IMR-90 (cell line): ENCODE measurements at regions not wholly inside any gene's neighbourhood (a gene's known extent, or its start where the extent isn't known, plus 50 kb on each side); places are given as distances from the start of the nearest gene placed in this dataset.

Experiments used
- ATAC-seq: fragments of 200-7000 bp; cut with Tn5 transposase; 2 replicates; pipeline ENCODE4 v1.9.1; 2020; ENCODE audit warnings: low read depth, mild to moderate bottlenecking, moderate library complexity
- BruUV-seq: library from RNA; stranded (reverse); fragments of 400-500 nt; replicated peaks from 2 replicates; lab custom pipeline; 2021; lab: Mats Ljungman, UMichigan
- CTCF ChIA-PET: fragments of 300-600 bp; formaldehyde crosslinking; extraction: SDS; loops from one replicate; lab custom pipeline; 2021; ENCODE audit warnings: antibody characterized with exemption; lab: Yijun Ruan, JAX
- POLR2A ChIA-PET: fragments of 300-600 bp; sonication (Branson Sonifier 250); formaldehyde crosslinking; loops from one replicate; lab custom pipeline; 2022; ENCODE audit warnings: antibody characterized with exemption; ENCODE audit not compliant: unreplicated experiment; lab: Charles Lee
- DNase-seq: peaks from one replicate; pipeline ENCODE4 v3.0.0; 2013
- H2AFZ ChIP-seq: replicated peaks from 2 replicates; pipeline ENCODE3; 2013; ENCODE audit warnings: low read length, mild to moderate bottlenecking; ENCODE audit not compliant: poor library complexity
- H2AK5ac ChIP-seq: 2 replicates; pipeline ENCODE4 v1.6.1; 2013; ENCODE audit warnings: low read depth, low read length, inconsistent platforms
- H2AK9ac ChIP-seq: replicated peaks from 2 replicates; pipeline ENCODE3; 2013; ENCODE audit warnings: mild to moderate bottlenecking, low read depth, low read length, moderate library complexity; ENCODE audit not compliant: poor library complexity
- H2BK120ac ChIP-seq: 2 replicates; pipeline ENCODE4 v1.6.1; 2013; ENCODE audit warnings: low read depth, low read length, inconsistent platforms
- H2BK15ac ChIP-seq: 3 replicates; pipeline ENCODE4 v1.6.1; 2013; ENCODE audit warnings: low read depth, low read length, inconsistent platforms
- H2BK20ac ChIP-seq: 2 replicates; pipeline ENCODE4 v1.6.1; 2013; ENCODE audit warnings: low read depth, mild to moderate bottlenecking, inconsistent platforms, low read length, moderate library complexity
- H2BK5ac ChIP-seq: 2 replicates; pipeline ENCODE4 v1.6.1; 2013; ENCODE audit warnings: mild to moderate bottlenecking, low read depth, low read length, inconsistent platforms; ENCODE audit not compliant: poor library complexity, severe bottlenecking
- H3K14ac ChIP-seq: replicated peaks from 2 replicates; pipeline ENCODE4 v1.6.1; 2013; ENCODE audit warnings: low read depth, low read length, inconsistent platforms
- H3K18ac ChIP-seq: 2 replicates; pipeline ENCODE4 v1.6.1; 2013; ENCODE audit warnings: low read depth, low read length, control low read depth
- H3K23ac ChIP-seq: 2 replicates; pipeline ENCODE4 v1.6.1; 2013; ENCODE audit warnings: low read depth, low read length, inconsistent platforms
- H3K27ac ChIP-seq: 2 replicates; pipeline ENCODE4 v1.5.1; 2013; ENCODE audit warnings: mild to moderate bottlenecking, control low read depth, low read length; ENCODE audit not compliant: insufficient read depth
- H3K27me3 ChIP-seq: 2 replicates; pipeline ENCODE4 v1.6.1; 2013; ENCODE audit warnings: low read length; ENCODE audit not compliant: control insufficient read depth, insufficient read depth
- H3K36me3 ChIP-seq: 2 replicates; pipeline ENCODE4 v1.6.1; 2013; ENCODE audit warnings: low read length, mixed read lengths; ENCODE audit not compliant: control insufficient read depth, insufficient read depth
- H3K4ac ChIP-seq: 2 replicates; pipeline ENCODE4 v1.6.1; 2013; ENCODE audit warnings: low read depth, low read length, inconsistent platforms
- H3K4me1 ChIP-seq: 2 replicates; pipeline ENCODE4 v1.6.1; 2013; ENCODE audit warnings: low read length, mixed read lengths; ENCODE audit not compliant: control insufficient read depth, insufficient read depth
- H3K4me2 ChIP-seq: 2 replicates; pipeline ENCODE4 v1.6.1; 2013; ENCODE audit warnings: low read depth, mild to moderate bottlenecking, control low read depth, low read length, moderate library complexity
- H3K4me3 ChIP-seq: 2 replicates; pipeline ENCODE4 v1.5.1; 2013; ENCODE audit warnings: low read depth, mild to moderate bottlenecking, control low read depth, low read length, moderate library complexity; ENCODE audit not compliant: insufficient read depth
- H3K56ac ChIP-seq: 2 replicates; pipeline ENCODE4 v1.6.1; 2013; ENCODE audit warnings: low read length, inconsistent platforms; ENCODE audit not compliant: insufficient read depth; ENCODE audit errors: extremely low read depth
- H3K79me1 ChIP-seq, 2 experiments: 2 replicates each; pipeline ENCODE4 v1.6.1; 2013; ENCODE audit warnings: low read length in 2 of 2, inconsistent platforms in 1 of 2, low read depth in 1 of 2
- H3K9ac ChIP-seq: 2 replicates; pipeline ENCODE4 v1.6.1; 2013; ENCODE audit warnings: low read depth, low read length, control low read depth
- H3K9me1 ChIP-seq: 2 replicates; pipeline ENCODE4 v1.6.1; 2013; ENCODE audit warnings: low read length, inconsistent platforms; ENCODE audit not compliant: insufficient read depth
- H3K9me3 ChIP-seq: 2 replicates; pipeline ENCODE4 v1.6.1; 2013; ENCODE audit warnings: low read length; ENCODE audit not compliant: control insufficient read depth, insufficient read depth
- H4K20me1 ChIP-seq: 2 replicates; pipeline ENCODE4 v1.6.1; 2013; ENCODE audit warnings: low read length, inconsistent platforms; ENCODE audit not compliant: insufficient read depth
- H4K5ac ChIP-seq: 2 replicates; pipeline ENCODE4 v1.6.1; 2013; ENCODE audit warnings: mild to moderate bottlenecking, low read depth, low read length, control low read depth
- H4K8ac ChIP-seq, 2 experiments: 2 replicates each; pipeline ENCODE4 v1.6.1; 2013; ENCODE audit warnings: low read depth in 2 of 2, low read length in 2 of 2, control low read depth in 1 of 2, inconsistent platforms in 1 of 2
- H4K91ac ChIP-seq: 2 replicates; pipeline ENCODE4 v1.6.1; 2013; ENCODE audit warnings: low read depth, low read length, inconsistent platforms; ENCODE audit not compliant: insufficient read depth
- BHLHE40 ChIP-seq: fragments of 150-350 bp; IDR thresholded peaks from 2 replicates; pipeline ENCODE4 v1.6.1; 2016; ENCODE audit warnings: mild to moderate bottlenecking, low read depth, low read length
- CEBPB ChIP-seq: IDR thresholded peaks from 2 replicates; pipeline ENCODE4 v1.6.1; 2012; ENCODE audit warnings: low read depth, low read length, improper control_type of control experiment
- CHD1 ChIP-seq: IDR thresholded peaks from 2 replicates; pipeline ENCODE4 v1.6.1; 2012; ENCODE audit warnings: low read depth, low read length, improper control_type of control experiment
- FOS ChIP-seq: fragments of 150-350 bp; IDR thresholded peaks from 2 replicates; pipeline ENCODE4 v1.6.1; 2016; ENCODE audit warnings: low read depth, low read length
- MAFK ChIP-seq: IDR thresholded peaks from 2 replicates; pipeline ENCODE4 v1.6.1; 2012; ENCODE audit warnings: low read depth, low read length, improper control_type of control experiment
- MAZ ChIP-seq: IDR thresholded peaks from 2 replicates; pipeline ENCODE4 v1.6.1; 2012; ENCODE audit warnings: low read depth, mild to moderate bottlenecking, low read length, improper control_type of control experiment, moderate library complexity, borderline replicate concordance
- MXI1 ChIP-seq: IDR thresholded peaks from 2 replicates; pipeline ENCODE4 v1.6.1; 2012; ENCODE audit warnings: low read depth, mild to moderate bottlenecking, low read length, moderate library complexity, borderline replicate concordance
- NFE2L2 ChIP-seq: fragments of 150-350 bp; IDR thresholded peaks from 2 replicates; pipeline ENCODE4 v1.6.1; 2016; ENCODE audit warnings: low read depth, mild to moderate bottlenecking, low read length
- POLR2A ChIP-seq: IDR thresholded peaks from 2 replicates; pipeline ENCODE4 v1.6.1; 2012; ENCODE audit warnings: mild to moderate bottlenecking, low read depth, low read length
- RAD21 ChIP-seq: IDR thresholded peaks from 2 replicates; pipeline ENCODE4 v1.6.1; 2012; ENCODE audit warnings: low read length, improper control_type of control experiment
- RCOR1 ChIP-seq: IDR thresholded peaks from 2 replicates; pipeline ENCODE4 v1.6.1; 2012; ENCODE audit warnings: mild to moderate bottlenecking, low read length, improper control_type of control experiment; ENCODE audit not compliant: insufficient replicate concordance
- RFX5 ChIP-seq: IDR thresholded peaks from 2 replicates; pipeline ENCODE4 v1.8.0; 2012; ENCODE audit warnings: low read depth, mild to moderate bottlenecking, low read length, moderate library complexity
- SMC3 ChIP-seq: fragments of 150-350 bp; IDR thresholded peaks from 2 replicates; pipeline ENCODE4 v1.6.1; 2016; ENCODE audit warnings: low read depth, mild to moderate bottlenecking, antibody characterized with exemption, low read length, moderate library complexity
- WGBS, 2 experiments: methylation state at CpG; one replicate each; pipeline versions ENCODE4 v1.1.5 to v1.1.7; 2013; ENCODE audit warnings: missing lambda C conversion rate in 2 of 2; ENCODE audit not compliant: insufficient read length in 1 of 2; ENCODE audit errors: extremely low coverage in 2 of 2; 5-methylcytosine and 5-hydroxymethylcytosine counted together
- dilution Hi-C: fragments of 300-500 bp; cut with HindIII; formaldehyde crosslinking; loops from one replicate; pipeline ENCODE4 v1.14.3; 2018; ENCODE audit warnings: low sequenced_read_pairs; ENCODE audit not compliant: unreplicated experiment
- in situ Hi-C: fragments of 300-500 bp; cut with MboI; formaldehyde crosslinking; loops from 3 replicates; pipeline ENCODE4 v1.14.3; 2019; ENCODE audit warnings: low sequenced_read_pairs, inconsistent platforms, mixed read lengths
- intact Hi-C: fragments of 100-400 bp; cut with micrococcal nuclease; formaldehyde crosslinking; loops from 2 replicates; pipeline ENCODE4 v1.10.0; 2022
- TF ChIP-seq, protein P1 (sequence below): fragments of 150-350 bp; IDR thresholded peaks from 2 replicates; pipeline ENCODE4 v1.6.1; 2016; ENCODE audit warnings: low read depth, mild to moderate bottlenecking, low read length, moderate library complexity, borderline replicate concordance
- TF ChIP-seq, protein P2 (sequence below): fragments of 150-350 bp; IDR thresholded peaks from 2 replicates; pipeline ENCODE4 v1.6.1; 2017; ENCODE audit warnings: mild to moderate bottlenecking, antibody characterized with exemption, low read length, low read depth
- TF ChIP-seq, protein P3 (sequence below): conservative IDR thresholded peaks from 2 replicates; pipeline ENCODE4 v1.5.1; 2012; ENCODE audit warnings: mild to moderate bottlenecking, low read depth, low read length, improper control_type of control experiment

DNA sequence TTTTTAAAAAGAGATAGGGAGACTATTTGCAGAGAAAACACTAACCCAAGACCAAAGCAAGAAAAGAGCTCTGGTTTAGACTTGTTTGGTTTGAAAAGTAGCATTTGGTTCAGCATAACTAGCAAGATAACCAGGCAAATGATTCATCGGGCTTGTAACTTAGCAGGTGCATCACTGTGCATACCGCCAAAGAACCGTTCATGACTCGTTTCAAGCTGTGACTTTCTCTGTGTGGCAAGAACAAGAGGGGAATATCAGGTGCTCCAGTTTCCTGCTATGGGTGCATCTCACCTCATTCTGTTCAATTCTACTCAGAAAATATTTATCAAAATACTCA, 244.9 kb downstream of the ETAA1 start:
- no peak overlapping the region for H3K56ac ChIP-seq

More for the DNA sequence above, 244.9 kb downstream of the ETAA1 start:
- no peak overlapping the region for H2BK15ac ChIP-seq
- no peak overlapping the region for H3K18ac ChIP-seq
- H3K36me3 ChIP-seq = no peaks in the 10 kb centered on the region
- no peak overlapping the region for H2BK120ac ChIP-seq
- dilution Hi-C loops = no loop called here
- no peak overlapping the region for H3K4me3 ChIP-seq
- intact Hi-C loops = no loop called here
- H2BK20ac ChIP-seq = no peak overlapping the region
- H3K14ac ChIP-seq = no peak overlapping the region
- no peak overlapping the region for H4K5ac ChIP-seq
- no peak overlapping the region for H3K27ac ChIP-seq
- no peak overlapping the region for H2AK5ac ChIP-seq
- ATAC-seq (no peak), DNase-seq (peak; percentile 73)
- BruUV-seq = no TSS peak
- no peaks in the 10 kb centered on the region; the same call in 1 of the 2 replicates for H3K4me1 ChIP-seq
- no peaks in the 10 kb centered on the region for H3K27me3 ChIP-seq
- H3K9me3 ChIP-seq = peaks cover 5% of the 10 kb centered on the region; the same call in 1 of the 2 replicates
- no peaks in the 10 kb centered on the region for H3K79me1 ChIP-seq
- in situ Hi-C loops = loop anchor here (10.0 to 25.0 kb wide), 3 partner anchors 405 to 1207 kb away; partner anchors contain the start of gene MEIS1
- ChIA-PET POLR2A (no interaction called here), CTCF (no interaction called here)
- no peak overlapping the region for H2AK9ac ChIP-seq
- no peak overlapping the region for H3K4ac ChIP-seq
- no peak overlapping the region for H2AFZ ChIP-seq
- H3K4me2 ChIP-seq = no peak overlapping the region
- no peak overlapping the region for H4K8ac ChIP-seq
- no peak for TF ChIP-seq CEBPB
- no peak for TF ChIP-seq NFE2L2
- no peak for TF ChIP-seq BHLHE40
- no peak for TF ChIP-seq POLR2A
- no peak for TF ChIP-seq CHD1
- TF ChIP-seq MAFK = no peak
- TF ChIP-seq MAZ = no peak
- no peak for TF ChIP-seq RAD21
- no peak for TF ChIP-seq FOS
- no peak for TF ChIP-seq RFX5
- TF ChIP-seq, protein P1, sequence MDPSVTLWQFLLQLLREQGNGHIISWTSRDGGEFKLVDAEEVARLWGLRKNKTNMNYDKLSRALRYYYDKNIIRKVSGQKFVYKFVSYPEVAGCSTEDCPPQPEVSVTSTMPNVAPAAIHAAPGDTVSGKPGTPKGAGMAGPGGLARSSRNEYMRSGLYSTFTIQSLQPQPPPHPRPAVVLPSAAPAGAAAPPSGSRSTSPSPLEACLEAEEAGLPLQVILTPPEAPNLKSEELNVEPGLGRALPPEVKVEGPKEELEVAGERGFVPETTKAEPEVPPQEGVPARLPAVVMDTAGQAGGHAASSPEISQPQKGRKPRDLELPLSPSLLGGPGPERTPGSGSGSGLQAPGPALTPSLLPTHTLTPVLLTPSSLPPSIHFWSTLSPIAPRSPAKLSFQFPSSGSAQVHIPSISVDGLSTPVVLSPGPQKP = no peak
- no peak for TF ChIP-seq SMC3
- TF ChIP-seq, protein P2, sequence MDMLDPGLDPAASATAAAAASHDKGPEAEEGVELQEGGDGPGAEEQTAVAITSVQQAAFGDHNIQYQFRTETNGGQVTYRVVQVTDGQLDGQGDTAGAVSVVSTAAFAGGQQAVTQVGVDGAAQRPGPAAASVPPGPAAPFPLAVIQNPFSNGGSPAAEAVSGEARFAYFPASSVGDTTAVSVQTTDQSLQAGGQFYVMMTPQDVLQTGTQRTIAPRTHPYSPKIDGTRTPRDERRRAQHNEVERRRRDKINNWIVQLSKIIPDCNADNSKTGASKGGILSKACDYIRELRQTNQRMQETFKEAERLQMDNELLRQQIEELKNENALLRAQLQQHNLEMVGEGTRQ = no peak
- TF ChIP-seq, protein P3, sequence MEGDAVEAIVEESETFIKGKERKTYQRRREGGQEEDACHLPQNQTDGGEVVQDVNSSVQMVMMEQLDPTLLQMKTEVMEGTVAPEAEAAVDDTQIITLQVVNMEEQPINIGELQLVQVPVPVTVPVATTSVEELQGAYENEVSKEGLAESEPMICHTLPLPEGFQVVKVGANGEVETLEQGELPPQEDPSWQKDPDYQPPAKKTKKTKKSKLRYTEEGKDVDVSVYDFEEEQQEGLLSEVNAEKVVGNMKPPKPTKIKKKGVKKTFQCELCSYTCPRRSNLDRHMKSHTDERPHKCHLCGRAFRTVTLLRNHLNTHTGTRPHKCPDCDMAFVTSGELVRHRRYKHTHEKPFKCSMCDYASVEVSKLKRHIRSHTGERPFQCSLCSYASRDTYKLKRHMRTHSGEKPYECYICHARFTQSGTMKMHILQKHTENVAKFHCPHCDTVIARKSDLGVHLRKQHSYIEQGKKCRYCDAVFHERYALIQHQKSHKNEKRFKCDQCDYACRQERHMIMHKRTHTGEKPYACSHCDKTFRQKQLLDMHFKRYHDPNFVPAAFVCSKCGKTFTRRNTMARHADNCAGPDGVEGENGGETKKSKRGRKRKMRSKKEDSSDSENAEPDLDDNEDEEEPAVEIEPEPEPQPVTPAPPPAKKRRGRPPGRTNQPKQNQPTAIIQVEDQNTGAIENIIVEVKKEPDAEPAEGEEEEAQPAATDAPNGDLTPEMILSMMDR = no peak
- no peak for TF ChIP-seq RCOR1
- no peak for TF ChIP-seq MXI1
- H3K23ac ChIP-seq = no peak overlapping the region
- H3K9ac ChIP-seq = no peak overlapping the region
- H2BK5ac ChIP-seq = no peak overlapping the region
- no peak overlapping the region for H4K91ac ChIP-seq
- 100% methylated on average over 1 of the region's 4 CpGs; no CpG with 5 or more reads in 1 of the 2 experiments for WGBS, 2 experiments
- no peaks in the 10 kb centered on the region for H4K20me1 ChIP-seq
- no peaks in the 10 kb centered on the region for H3K9me1 ChIP-seq
